ENCODE measurements at regions not wholly inside any gene's neighbourhood (a gene's known extent, or its start where the extent isn't known, plus 50 kb on each side); places are given as distances from the start of the nearest gene placed in this dataset.

- no peak for TF ChIP-seq RNF2 (IDR thresholded peaks at IDR 0.05; ENCODE audit: borderline replicate concordance, low read depth, low read length, missing control alignments, poor library complexity, severe bottlenecking)
- Histone ChIP-seq H3K18ac (ENCODE audit: extremely low read depth, low read length) (no peak overlapping the region), H2AK5ac (ENCODE audit: low read depth, low read length) (no peak overlapping the region), H3K79me1 (ENCODE audit: low read depth, low read length) (no peaks in the 10 kb centered on the region), H3K4me3 (ENCODE audit: extremely low read depth in 1 of 4, insufficient read depth in 2 of 4, low read depth in 3 of 4, low read length in 4 of 4) (no peak overlapping the region), H2BK12ac (ENCODE audit: low read depth, low read length) (no peak overlapping the region), H4K91ac (replicated peaks; ENCODE audit: insufficient read length, low read length) (no peak overlapping the region), H3K9ac (replicated peaks in 1 of 4; ENCODE audit: extremely low read depth in 1 of 4, low read depth in 3 of 4, low read length in 3 of 4) (no peak overlapping the region), H4K5ac (ENCODE audit: insufficient read length, low read depth, low read length) (no peak overlapping the region), H3K4ac (replicated peaks; ENCODE audit: insufficient read length, low read depth, low read length) (no peak overlapping the region), H4K20me1 (replicated peaks in 1 of 2; ENCODE audit: control insufficient read depth in 1 of 2, insufficient read depth in 2 of 2, low read length in 2 of 2) (no peaks in the 10 kb centered on the region), H3K36me3 (ENCODE audit: control insufficient read depth in 2 of 4, insufficient read depth in 4 of 4, low read length in 3 of 4) (no peaks in the 10 kb centered on the region), H3K56ac (replicated peaks; ENCODE audit: insufficient read length, low read depth, low read length) (no peak overlapping the region), H2AFZ (ENCODE audit: low read length) (no peak overlapping the region), H2BK120ac (replicated peaks; ENCODE audit: low read depth, low read length) (no peak overlapping the region), H2BK5ac (ENCODE audit: low read depth, low read length) (no peak overlapping the region), H2BK20ac (ENCODE audit: low read length) (no peak overlapping the region), H2BK15ac (ENCODE audit: low read length) (no peak overlapping the region), H3K23ac (ENCODE audit: insufficient read length) (no peak overlapping the region), H3K23me2 (ENCODE audit: low read depth, low read length) (peaks cover 2% of the 10 kb centered on the region; the same call in 1 of the 2 replicates), H3K4me2 (ENCODE audit: insufficient read depth in 1 of 2, low read depth in 2 of 2, low read length in 2 of 2) (no peak overlapping the region), H3K79me2 (ENCODE audit: control insufficient read depth in 1 of 2, insufficient read depth in 2 of 2, low read length in 2 of 2) (no peaks in the 10 kb centered on the region), H3K27me3 (replicated peaks in 1 of 4; ENCODE audit: control insufficient read depth in 3 of 4, extremely low read depth in 1 of 4, insufficient read depth in 3 of 4, low read length in 3 of 4) (no peaks in the 10 kb centered on the region), H4K8ac (ENCODE audit: extremely low read depth, insufficient read depth, low read length) (no peak overlapping the region), H3K9me3 (ENCODE audit: insufficient read depth in 2 of 2, low read depth in 1 of 2, low read length in 1 of 2) (no peaks in the 10 kb centered on the region), H3K27ac (ENCODE audit: low read depth, low read length) (no peak overlapping the region), H3K14ac (ENCODE audit: insufficient read length) (no peak overlapping the region), H3K4me1 (replicated peaks in 1 of 4; ENCODE audit: control insufficient read depth in 3 of 4, insufficient read depth in 4 of 4, low read length in 3 of 4) (peaks cover 0 to 2% (median 0%) of the 10 kb centered on the region in 4 experiments; a peak in 1 of 7 replicates)
- DNase-seq (ENCODE audit: low read depth in 1 of 2, low spot score in 2 of 2) (no peak), FAIRE-seq (no peak)
- WGBS, 2 experiments (ENCODE audit: extremely low coverage in 1 of 2, insufficient coverage in 1 of 2, insufficient read length in 1 of 2, insufficient replicate concordance in 2 of 2, low coverage in 1 of 2, low lambda C conversion rate in 2 of 2, missing lambda C conversion rate in 1 of 2): 92% methylated on average over 3 of the region's 3 CpGs; no CpG with 5 or more reads in 1 of the 2 experiments
- CTCF ChIA-PET (ENCODE audit: partially characterized antibody): no interaction called here
- POLR2A ChIA-PET (ENCODE audit: partially characterized antibody): interaction anchor here (0.6 kb wide), 1 partner anchor 81 kb away, joined by 4 read pairs; no protein-coding TSS in a partner anchor
Observed at GRCh38 chr15:39354189-39354588, 226.7 kb upstream of the THBS1 start.
